Erythroblast (primary cell): ENCODE measurements at regions not wholly inside any gene's neighbourhood (a gene's known extent, or its start where the extent isn't known, plus 50 kb on each side); places are given as distances from the start of the nearest gene placed in this dataset.

ENCODE experiments used
- GATA1 ChIP-seq: IDR thresholded peaks from 2 replicates; pipeline ENCODE4 v1.6.1; 2011; ENCODE audit warnings: low read depth, mild to moderate bottlenecking, control low read depth, low read length, moderate library complexity
- POLR2A ChIP-seq: IDR thresholded peaks from 2 replicates; pipeline ENCODE4 v1.6.1; 2011; ENCODE audit warnings: mild to moderate bottlenecking, low read length

DNA sequence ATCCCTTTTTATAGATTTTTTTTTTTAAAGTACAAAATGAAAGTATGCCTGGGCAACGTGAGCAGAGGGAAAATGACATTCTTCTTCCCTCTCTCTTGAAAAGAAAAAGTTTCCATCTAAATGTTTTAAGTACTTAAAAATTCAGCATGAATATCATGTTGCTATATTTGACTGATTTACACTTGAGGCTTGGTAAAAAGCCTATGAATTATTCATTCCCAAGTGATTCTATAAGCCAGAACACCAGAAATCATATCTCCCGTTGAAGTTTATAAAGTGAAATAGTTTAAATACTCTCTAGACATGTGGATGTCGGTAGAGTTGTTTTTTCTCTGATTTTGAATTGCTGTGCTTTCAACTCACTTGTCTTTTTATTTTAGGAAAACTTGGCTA lies 276.2 kb upstream of the RARB start:
- TF ChIP-seq POLR2A (no peak), GATA1 (no peak)
